CD4-positive, alpha-beta memory T cell (primary cell): ENCODE measurements at regions not wholly inside any gene's neighbourhood (a gene's known extent, or its start where the extent isn't known, plus 50 kb on each side); places are given as distances from the start of the nearest gene placed in this dataset.

ENCODE experiments used
- CTCF ChIA-PET: fragments of 350-600 bp; sonication (Branson Sonifier 250); formaldehyde crosslinking; loops from one replicate; lab custom pipeline; 2021; ENCODE audit warnings: inconsistent platforms; ENCODE audit not compliant: partially characterized antibody; lab: Charles Lee
- POLR2A ChIA-PET: fragments of 350-600 bp; sonication (Branson Sonifier 250); formaldehyde crosslinking; loops from one replicate; lab custom pipeline; 2021; ENCODE audit not compliant: partially characterized antibody; lab: Charles Lee
- DNase-seq, 5 donors: peaks; one replicate each; pipeline versions ENCODE4 v3.0.0 to v3.0.0-alpha.2; 2020 to 2022; ENCODE audit warnings: mixed read lengths in 1 of 5
- H3K27ac ChIP-seq: one replicate; pipeline ENCODE4 v1.7.0; 2013; ENCODE audit warnings: low read depth, low read length
- H3K27me3 ChIP-seq: 2 replicates; pipeline ENCODE4 v1.7.0; 2013; ENCODE audit warnings: mild to moderate bottlenecking, low read length, moderate library complexity; ENCODE audit not compliant: insufficient read depth
- H3K36me3 ChIP-seq: 2 replicates; pipeline ENCODE4 v1.7.0; 2013; ENCODE audit warnings: mild to moderate bottlenecking, low read length, moderate library complexity; ENCODE audit not compliant: insufficient read depth
- H3K4me1 ChIP-seq: 2 replicates; pipeline ENCODE4 v1.7.0; 2013; ENCODE audit warnings: mild to moderate bottlenecking, low read length, moderate library complexity; ENCODE audit not compliant: insufficient read depth
- H3K4me3 ChIP-seq, 2 donors: one replicate each; pipeline ENCODE4 v1.7.0; 2013; ENCODE audit warnings: low read length in 2 of 2, mild to moderate bottlenecking in 1 of 2
- H3K9me3 ChIP-seq, 2 donors: one replicate each; pipeline ENCODE4 v1.7.0; 2013; ENCODE audit warnings: low read length in 2 of 2, control low read depth in 1 of 2; ENCODE audit not compliant: control insufficient read depth in 1 of 2
- H3K27ac Mint-ChIP-seq, 7 donors: one replicate each; pipeline ENCODE4 v1.8.0; 2020 to 2021; ENCODE audit warnings: mixed read lengths in 7 of 7, mild to moderate bottlenecking in 6 of 7, inconsistent platforms in 3 of 7, moderate library complexity in 3 of 7
- H3K27me3 Mint-ChIP-seq, 2 donors: one replicate each; pipeline ENCODE4 v1.8.0; 2020 to 2021; ENCODE audit warnings: mixed read lengths in 2 of 2
- H3K36me3 Mint-ChIP-seq, 2 donors: one replicate each; pipeline ENCODE4 v1.8.0; 2020 to 2021; ENCODE audit warnings: mixed read lengths in 2 of 2, inconsistent platforms in 1 of 2, mild to moderate bottlenecking in 1 of 2
- H3K4me1 Mint-ChIP-seq, 4 donors: one replicate each; pipeline ENCODE4 v1.8.0; 2020 to 2021; ENCODE audit warnings: mixed read lengths in 4 of 4, mild to moderate bottlenecking in 1 of 4
- H3K4me3 Mint-ChIP-seq, 8 donors: one replicate each; pipeline ENCODE4 v1.8.0; 2020 to 2021; ENCODE audit warnings: mixed read lengths in 8 of 8, mild to moderate bottlenecking in 7 of 8, moderate library complexity in 6 of 8, inconsistent platforms in 3 of 8
- H3K9me3 Mint-ChIP-seq, 8 donors: one replicate each; pipeline ENCODE4 v1.8.0; 2020 to 2021; ENCODE audit warnings: mixed read lengths in 8 of 8, mild to moderate bottlenecking in 5 of 8, inconsistent platforms in 3 of 8, moderate library complexity in 1 of 8
- intact Hi-C: fragments of 100-400 bp; cut with micrococcal nuclease; formaldehyde crosslinking; loops from one replicate; pipeline ENCODE4 v1.15.1; 2023

- intact Hi-C loops, result loop anchor here (5.0 kb wide), 1 partner anchor 157 kb away; no protein-coding TSS in a partner anchor
- Mint-ChIP-seq H3K36me3 (no peaks in the 10 kb centered on the region), H3K4me3 (no peak overlapping the region), H3K27me3 (no peaks in the 10 kb centered on the region), H3K4me1 (peaks cover 44 to 77% (median 58%) of the 10 kb centered on the region in 4 donors), H3K9me3 (no peaks in the 10 kb centered on the region), H3K27ac (peak overlapping the region in 2 of 7 donors; percentile 7 to 16)
- Histone ChIP-seq H3K9me3 (no peaks in the 10 kb centered on the region), H3K4me1 (peaks cover 56% of the 10 kb centered on the region), H3K27ac (no peak overlapping the region), H3K36me3 (no peaks in the 10 kb centered on the region), H3K27me3 (no peaks in the 10 kb centered on the region), H3K4me3 (no peak overlapping the region)
- DNase-seq, result no peak
- CTCF ChIA-PET, result interaction anchor here (1.0 to 2.0 kb wide), 2 partner anchors 14 to 155 kb away, joined by 3 to 4 read pairs; no protein-coding TSS in a partner anchor
- POLR2A ChIA-PET, result interaction anchor here (1.0 kb wide), 1 partner anchor 21 kb away, joined by 4 read pairs; no protein-coding TSS in a partner anchor
These were observed 91.9 kb upstream of the ANKRD55 start for GRCh38 chr5:56325039-56325438.

- Histone ChIP-seq H3K4me1 (peaks cover 41% of the 10 kb centered on the region), H3K27ac (no peak overlapping the region), H3K27me3 (no peaks in the 10 kb centered on the region), H3K4me3 (no peak overlapping the region), H3K9me3 (no peaks in the 10 kb centered on the region), H3K36me3 (no peaks in the 10 kb centered on the region)
- Mint-ChIP-seq H3K4me3 (no peak overlapping the region), H3K27me3 (no peaks in the 10 kb centered on the region), H3K36me3 (no peaks in the 10 kb centered on the region), H3K4me1 (peaks cover 31 to 69% (median 47%) of the 10 kb centered on the region in 4 donors), H3K9me3 (no peaks in the 10 kb centered on the region), H3K27ac (peak overlapping the region in 3 of 7 donors; percentile 18 to 79 (median 64))
- intact Hi-C loops, result loop anchor here (1.0 kb wide), 1 partner anchor 52 kb away; no protein-coding TSS in a partner anchor
- CTCF ChIA-PET, result interaction anchor here (0.8 to 2.3 kb wide), 6 partner anchors 9 to 515 kb away, joined by 3 to 7 read pairs (median 4); no protein-coding TSS in a partner anchor
- POLR2A ChIA-PET, result interaction anchor here (1.0 kb wide), 1 partner anchor 156 kb away, joined by 3 read pairs; no protein-coding TSS in a partner anchor
- DNase-seq, result no peak
These were observed 90.4 kb upstream of the ANKRD55 start for GRCh38 chr5:56323505-56323904.

- DNase-seq, result no peak
- no peaks in the 10 kb centered on the region for H3K9me3 Mint-ChIP-seq
- ChIA-PET CTCF (interaction anchor here (1.5 to 2.3 kb wide), 2 partner anchors 20 to 52 kb away, joined by 3 to 7 read pairs; no protein-coding TSS in a partner anchor), POLR2A (no interaction called here)
- intact Hi-C loops, result no loop called here
- H3K4me3 Mint-ChIP-seq, result no peak overlapping the region
- no peak overlapping the region for H3K4me3 ChIP-seq
- peaks cover 38% of the 10 kb centered on the region for H3K4me1 ChIP-seq
- H3K27ac Mint-ChIP-seq, result peak overlapping the region in 1 of 7 donors; percentile 67
- no peaks in the 10 kb centered on the region for H3K9me3 ChIP-seq
- H3K27me3 ChIP-seq, result no peaks in the 10 kb centered on the region
- H3K27me3 Mint-ChIP-seq, result no peaks in the 10 kb centered on the region
- H3K36me3 Mint-ChIP-seq, result no peaks in the 10 kb centered on the region
- no peaks in the 10 kb centered on the region for H3K36me3 ChIP-seq
- H3K4me1 Mint-ChIP-seq, result peaks cover 24 to 60% (median 39%) of the 10 kb centered on the region in 4 donors
- no peak overlapping the region for H3K27ac ChIP-seq
These were observed 89.5 kb upstream of the ANKRD55 start for GRCh38 chr5:56322592-56322991.

- no peaks in the 10 kb centered on the region for H3K36me3 Mint-ChIP-seq
- peak overlapping the region; percentile 9 for H3K27ac ChIP-seq
- H3K4me1 ChIP-seq, result peaks cover 35% of the 10 kb centered on the region
- ChIA-PET CTCF (no interaction called here), POLR2A (interaction anchor here (0.6 to 1.5 kb wide), 2 partner anchors 8 to 155 kb away, joined by 5 to 6 read pairs; no protein-coding TSS in a partner anchor)
- peak overlapping the region in 3 of 8 donors; percentile 9 to 29 (median 19) for H3K4me3 Mint-ChIP-seq
- DNase-seq, result no peak
- intact Hi-C loops, result no loop called here
- no peaks in the 10 kb centered on the region for H3K9me3 ChIP-seq
- H3K36me3 ChIP-seq, result no peaks in the 10 kb centered on the region
- H3K4me1 Mint-ChIP-seq, result peaks cover 16 to 54% (median 33%) of the 10 kb centered on the region in 4 donors
- peak overlapping the region in 3 of 7 donors; percentile 36 to 68 (median 66) for H3K27ac Mint-ChIP-seq
- no peaks in the 10 kb centered on the region for H3K27me3 Mint-ChIP-seq
- no peaks in the 10 kb centered on the region for H3K9me3 Mint-ChIP-seq
- H3K4me3 ChIP-seq, result no peak overlapping the region
- no peaks in the 10 kb centered on the region for H3K27me3 ChIP-seq
These were observed 88.2 kb upstream of the ANKRD55 start for GRCh38 chr5:56321236-56321881.

GRCh38 chr5:56320686-56321085, 87.6 kb upstream of the ANKRD55 start:
- Mint-ChIP-seq H3K36me3 (no peaks in the 10 kb centered on the region), H3K27me3 (no peaks in the 10 kb centered on the region), H3K27ac (peak overlapping the region in 2 of 7 donors; percentile 32 to 39), H3K9me3 (no peaks in the 10 kb centered on the region), H3K4me1 (peaks cover 13 to 49% (median 28%) of the 10 kb centered on the region in 4 donors), H3K4me3 (peak overlapping the region in 3 of 8 donors; percentile 1 to 28 (median 6))
- CTCF ChIA-PET, result no interaction called here
- intact Hi-C loops, result no loop called here
- no peaks in the 10 kb centered on the region for H3K27me3 ChIP-seq
- peak overlapping the region; percentile 9 for H3K27ac ChIP-seq
- POLR2A ChIA-PET, result interaction anchor here (1.5 kb wide), 1 partner anchor 9 kb away, joined by 6 read pairs; no protein-coding TSS in a partner anchor
- H3K4me3 ChIP-seq, result no peak overlapping the region
- H3K36me3 ChIP-seq, result no peaks in the 10 kb centered on the region
- peaks cover 33% of the 10 kb centered on the region for H3K4me1 ChIP-seq
- H3K9me3 ChIP-seq, result no peaks in the 10 kb centered on the region
- no peak for DNase-seq

GRCh38 chr5:56319526-56320181, 86.5 kb upstream of the ANKRD55 start:
- CTCF ChIA-PET, result no interaction called here
- peak overlapping the region in 4 of 7 donors; percentile 48 to 79 (median 70) for H3K27ac Mint-ChIP-seq
- POLR2A ChIA-PET, result interaction anchor here (4.0 kb wide), 1 partner anchor 9 kb away, joined by 24 read pairs; no protein-coding TSS in a partner anchor
- H3K4me1 Mint-ChIP-seq, result peaks cover 11 to 40% (median 24%) of the 10 kb centered on the region in 4 donors
- H3K9me3 Mint-ChIP-seq, result no peaks in the 10 kb centered on the region
- no peaks in the 10 kb centered on the region for H3K27me3 Mint-ChIP-seq
- peak overlapping the region in 7 of 8 donors; percentile 21 to 67 (median 46) for H3K4me3 Mint-ChIP-seq
- no peaks in the 10 kb centered on the region for H3K36me3 Mint-ChIP-seq
- Histone ChIP-seq H3K27me3 (no peaks in the 10 kb centered on the region), H3K4me3 (no peak overlapping the region), H3K36me3 (no peaks in the 10 kb centered on the region), H3K4me1 (peaks cover 33% of the 10 kb centered on the region), H3K9me3 (no peaks in the 10 kb centered on the region), H3K27ac (no peak overlapping the region)
- intact Hi-C loops, result no loop called here
- no peak for DNase-seq
